ACC112 (cell line): ENCODE measurements at regions not wholly inside any gene's neighbourhood (a gene's known extent, or its start where the extent isn't known, plus 50 kb on each side); places are given as distances from the start of the nearest gene placed in this dataset.
"Not testable (repeated sequence)": the region's sequence is repeated elsewhere in the genome, so short reads cannot be mapped to it uniquely, and the experiment has no call there.

Experiments used
- H2AFZ ChIP-seq: fragments of 200-600 bp; sonication (generic); one replicate; pipeline ENCODE4 v1.6.0; 2017; ENCODE audit warnings: antibody characterized with exemption, low read length; ENCODE audit not compliant: unreplicated experiment
- H3K27ac ChIP-seq: fragments of 200-600 bp; sonication (generic); 2 replicates; pipeline ENCODE4 v1.5.1; 2014; ENCODE audit warnings: low read depth, mild to moderate bottlenecking, antibody characterized with exemption, low read length, moderate library complexity
- H3K27me3 ChIP-seq: fragments of 200-600 bp; sonication (generic); 2 replicates; pipeline ENCODE4 v1.6.1; 2014; ENCODE audit warnings: mild to moderate bottlenecking, antibody characterized with exemption, low read length, moderate library complexity, mixed read lengths; ENCODE audit not compliant: insufficient read depth
- H3K36me3 ChIP-seq: fragments of 200-600 bp; sonication (generic); 2 replicates; pipeline ENCODE4 v1.6.1; 2016; ENCODE audit warnings: mild to moderate bottlenecking, antibody characterized with exemption, low read length, moderate library complexity, mixed read lengths; ENCODE audit not compliant: insufficient read depth
- H3K4me1 ChIP-seq: fragments of 200-600 bp; sonication (generic); one replicate; pipeline ENCODE4 v1.6.1; 2016; ENCODE audit warnings: low read length, mixed read lengths; ENCODE audit not compliant: insufficient read depth, unreplicated experiment, control insufficient read depth
- H3K4me3 ChIP-seq: fragments of 200-600 bp; sonication (generic); 2 replicates; pipeline ENCODE4 v1.5.1; 2014; ENCODE audit warnings: mild to moderate bottlenecking, low read depth, low read length
- H3K79me2 ChIP-seq: fragments of 200-600 bp; sonication (generic); one replicate; pipeline ENCODE4 v1.6.0; 2016; ENCODE audit warnings: low read length; ENCODE audit not compliant: control insufficient read depth, unreplicated experiment, insufficient read depth

GRCh38 chr6:74447013-74447412 is 751.0 kb downstream of the CD109 start:
- Histone ChIP-seq H3K4me1 (no peaks in the 10 kb centered on the region), H3K79me2 (no peaks in the 10 kb centered on the region), H3K27ac (peak overlapping the region; percentile 30), H2AFZ (peak overlapping the region; percentile 65), H3K36me3 (no peaks in the 10 kb centered on the region), H3K27me3 (no peaks in the 10 kb centered on the region), H3K4me3 (peak overlapping the region; percentile 35)

GRCh38 chr6:74439123-74439811 is 743.3 kb downstream of the CD109 start:
- peak overlapping the region; percentile 55 for H2AFZ ChIP-seq
- H3K27me3 ChIP-seq, result no peaks in the 10 kb centered on the region
- no peaks in the 10 kb centered on the region for H3K4me1 ChIP-seq
- H3K36me3 ChIP-seq, result no peaks in the 10 kb centered on the region
- no peak overlapping the region for H3K4me3 ChIP-seq
- no peaks in the 10 kb centered on the region for H3K79me2 ChIP-seq
- H3K27ac ChIP-seq, result no peak overlapping the region

GRCh38 chr6:74438395-74438794 is 742.4 kb downstream of the CD109 start:
- not testable (repeated sequence) for H3K4me3 ChIP-seq, H3K79me2 ChIP-seq, H3K4me1 ChIP-seq, H2AFZ ChIP-seq, H3K36me3 ChIP-seq, H3K27ac ChIP-seq, H3K27me3 ChIP-seq

- Histone ChIP-seq H3K79me2 (no peaks in the 10 kb centered on the region), H3K4me1 (no peaks in the 10 kb centered on the region)
These were observed 738.2 kb downstream of the CD109 start for GRCh38 chr6:74434171-74434570.

GRCh38 chr6:74431873-74432580 is 736.0 kb downstream of the CD109 start:
- no peak overlapping the region for H2AFZ ChIP-seq
- H3K79me2 ChIP-seq, result no peaks in the 10 kb centered on the region
- H3K27me3 ChIP-seq, result no peaks in the 10 kb centered on the region
- no peak overlapping the region for H3K4me3 ChIP-seq
- H3K27ac ChIP-seq, result no peak overlapping the region
- H3K36me3 ChIP-seq, result no peaks in the 10 kb centered on the region
- H3K4me1 ChIP-seq, result no peaks in the 10 kb centered on the region

More at GRCh38 chr6:74434171-74434570, 738.2 kb downstream of the CD109 start:
- no peak overlapping the region for H2AFZ ChIP-seq
- no peak overlapping the region for H3K4me3 ChIP-seq
- no peaks in the 10 kb centered on the region for H3K36me3 ChIP-seq
- H3K27me3 ChIP-seq, result no peaks in the 10 kb centered on the region
- H3K27ac ChIP-seq, result no peak overlapping the region

- Histone ChIP-seq H3K27ac (no peak overlapping the region), H3K79me2 (no peaks in the 10 kb centered on the region), H3K4me1 (no peaks in the 10 kb centered on the region), H2AFZ (no peak overlapping the region), H3K27me3 (no peaks in the 10 kb centered on the region), H3K36me3 (no peaks in the 10 kb centered on the region), H3K4me3 (no peak overlapping the region)
These were observed 724.2 kb downstream of the CD109 start for GRCh38 chr6:74420221-74420620.

GRCh38 chr6:74415056-74415455 is 719.1 kb downstream of the CD109 start:
- Histone ChIP-seq H3K4me3 (no peak overlapping the region), H3K27me3 (no peaks in the 10 kb centered on the region), H3K27ac (no peak overlapping the region), H2AFZ (no peak overlapping the region), H3K79me2 (no peaks in the 10 kb centered on the region), H3K4me1 (no peaks in the 10 kb centered on the region), H3K36me3 (no peaks in the 10 kb centered on the region)

- Histone ChIP-seq H3K79me2 (no peaks in the 10 kb centered on the region), H3K36me3 (no peaks in the 10 kb centered on the region), H2AFZ (no peak overlapping the region), H3K4me1 (no peaks in the 10 kb centered on the region), H3K27me3 (no peaks in the 10 kb centered on the region), H3K4me3 (no peak overlapping the region), H3K27ac (no peak overlapping the region)
These were observed 714.6 kb downstream of the CD109 start for GRCh38 chr6:74410630-74411029.

- H3K4me1 ChIP-seq, result no peaks in the 10 kb centered on the region
- no peak overlapping the region for H2AFZ ChIP-seq
- no peaks in the 10 kb centered on the region for H3K36me3 ChIP-seq
- no peak overlapping the region for H3K27ac ChIP-seq
- no peaks in the 10 kb centered on the region for H3K27me3 ChIP-seq
- H3K79me2 ChIP-seq, result no peaks in the 10 kb centered on the region
- H3K4me3 ChIP-seq, result no peak overlapping the region
These were observed 713.4 kb downstream of the CD109 start for GRCh38 chr6:74409447-74409846.

GRCh38 chr6:74408844-74409243 is 712.8 kb downstream of the CD109 start:
- no peaks in the 10 kb centered on the region for H3K79me2 ChIP-seq
- no peak overlapping the region for H3K4me3 ChIP-seq
- H3K36me3 ChIP-seq, result no peaks in the 10 kb centered on the region
- H2AFZ ChIP-seq, result no peak overlapping the region
- no peaks in the 10 kb centered on the region for H3K27me3 ChIP-seq
- H3K27ac ChIP-seq, result no peak overlapping the region
- H3K4me1 ChIP-seq, result no peaks in the 10 kb centered on the region

GRCh38 chr6:74404366-74404765 is 708.4 kb downstream of the CD109 start:
- no peaks in the 10 kb centered on the region for H3K4me1 ChIP-seq
- H3K27ac ChIP-seq, result no peak overlapping the region
- H2AFZ ChIP-seq, result no peak overlapping the region
- no peak overlapping the region for H3K4me3 ChIP-seq
- no peaks in the 10 kb centered on the region for H3K36me3 ChIP-seq
- no peaks in the 10 kb centered on the region for H3K79me2 ChIP-seq
- H3K27me3 ChIP-seq, result no peaks in the 10 kb centered on the region
